Stomach (tissue), 8 donors: ENCODE measurements at regions not wholly inside any gene's neighbourhood (a gene's known extent, or its start where the extent isn't known, plus 50 kb on each side); places are given as distances from the start of the nearest gene placed in this dataset.
A peak's percentile ranks its signal among the peaks of the same experiment; 100 is the strongest.

Experiments used
- DNase-seq, 2 donors: peaks; one replicate each; pipeline versions ENCODE4 v3.0.0 to v3.0.0-alpha.2; 2013 to 2019
- H3K27ac ChIP-seq, 5 donors: fragments of 200-600 bp in 4 of 5; sonication (generic) in 4 of 5; one replicate each; pipeline ENCODE4 v1.5.1; 2013 to 2019; ENCODE audit warnings: mild to moderate bottlenecking in 1 of 5, moderate library complexity in 1 of 5
- H3K27me3 ChIP-seq, 3 donors: fragments of 200-600 bp; sonication (generic); one replicate each; pipeline ENCODE4 v1.5.1; 2017 to 2019; ENCODE audit warnings: mixed run types in 1 of 3
- H3K36me3 ChIP-seq, 4 donors: fragments of 200-600 bp; sonication (generic); 1 replicate in 3 of 4; 2 replicates in 1 of 4; pipeline ENCODE4 v1.5.1; 2016 to 2019
- H3K4me1 ChIP-seq, 4 donors: fragments of 200-600 bp; sonication (generic); one replicate each; pipeline ENCODE4 v1.5.1; 2016 to 2019
- H3K4me3 ChIP-seq, 4 donors: fragments of 200-600 bp; sonication (generic) in 3 of 4; one replicate each; pipeline ENCODE4 v1.5.1; 2016 to 2019; ENCODE audit warnings: mild to moderate bottlenecking in 1 of 4
- H3K9me3 ChIP-seq, 4 donors: fragments of 200-600 bp; sonication (generic); one replicate each; pipeline ENCODE4 v1.5.1; 2016 to 2019
- CTCF ChIP-seq, 7 experiments: fragments of 450-650 bp in 4 of 7; fragments of 200-600 bp in 3 of 7; sonication (generic) in 3 of 7; IDR thresholded peaks; one replicate each; pipeline ENCODE4 v1.5.1; 2016 to 2019; ENCODE audit warnings: antibody characterized with exemption in 7 of 7, control low read depth in 2 of 7, mild to moderate bottlenecking in 1 of 7
- EP300 ChIP-seq: sonication (generic); formaldehyde crosslinking; IDR thresholded peaks from one replicate; pipeline ENCODE4 v1.6.1; 2017; ENCODE audit warnings: antibody characterized with exemption
- POLR2A ChIP-seq, 4 donors: fragments of 450-650 bp; IDR thresholded peaks; one replicate each; pipeline ENCODE4 v1.6.1; 2016; ENCODE audit warnings: antibody characterized with exemption in 4 of 4, control low read depth in 2 of 4, mild to moderate bottlenecking in 1 of 4, moderate library complexity in 1 of 4
- POLR2AphosphoS5 ChIP-seq, 3 donors: sonication (generic); formaldehyde crosslinking; IDR thresholded peaks; one replicate each; pipeline ENCODE4 v1.6.1; 2016; ENCODE audit warnings: antibody characterized with exemption in 3 of 3
- WGBS, 5 donors: extraction: QIAGEN DNeasy Blood & Tissue Kit in 3 of 5; methylation state at CpG; one replicate each; pipeline versions ENCODE4 v1.1.5 to v1.1.7; 2013 to 2018; 5-methylcytosine and 5-hydroxymethylcytosine counted together
- intact Hi-C: fragments of 100-400 bp; cut with DNase I; formaldehyde crosslinking; loops from one replicate; pipeline ENCODE4 v1.15.1; 2023; ENCODE audit warnings: low total_unique reads
- donor health status: healthy with polysubstance abuse.
- donor health status: Bipolar disorder and iron deficiency.
- donor health status: healthy.

GRCh38 chr12:75706786-75707605 is 195.6 kb upstream of the KRR1 start:
- intact Hi-C loops, result no loop called here
- Histone ChIP-seq H3K9me3 (no peaks in the 10 kb centered on the region), H3K27ac (peak overlapping the region; percentile 18 to 52 (median 28)), H3K27me3 (no peaks in the 10 kb centered on the region), H3K4me3 (no peak overlapping the region), H3K36me3 (no peaks in the 10 kb centered on the region), H3K4me1 (peaks cover 8 to 39% (median 27%) of the 10 kb centered on the region in 4 donors)
- whole genome bisulfite sequencing, 5 donors, result 62 to 74% (median 66%) methylated on average over 8 of the region's 8 CpGs
- TF ChIP-seq POLR2AphosphoS5 (IDR thresholded peaks at IDR 0.05) (no peak), CTCF (IDR thresholded peaks at IDR 0.05) (no peak), EP300 (no peak), POLR2A (IDR thresholded peaks at IDR 0.05) (no peak)
- peak in 1 of 2 donors; percentile 72 for DNase-seq

- Histone ChIP-seq H3K36me3 (no peaks in the 10 kb centered on the region), H3K27me3 (no peaks in the 10 kb centered on the region), H3K27ac (peak overlapping the region; percentile 18 to 52 (median 28)), H3K4me3 (no peak overlapping the region), H3K9me3 (no peaks in the 10 kb centered on the region), H3K4me1 (peaks cover 8 to 32% (median 24%) of the 10 kb centered on the region in 4 donors)
- intact Hi-C loops, result no loop called here
- DNase-seq, result peak in 1 of 2 donors; percentile 86
- WGBS, 5 donors, result 43 to 64% (median 55%) methylated on average over 8 of the region's 8 CpGs
- TF ChIP-seq POLR2AphosphoS5 (IDR thresholded peaks at IDR 0.05) (peak in 1 of 3 donors; percentile 28), EP300 (no peak), POLR2A (IDR thresholded peaks at IDR 0.05) (no peak)
Observed at GRCh38 chr12:75705749-75706711, 194.6 kb upstream of the KRR1 start.

- TF ChIP-seq CTCF (IDR thresholded peaks at IDR 0.05) (no peak), POLR2AphosphoS5 (IDR thresholded peaks at IDR 0.05) (no peak), EP300 (no peak), POLR2A (IDR thresholded peaks at IDR 0.05) (no peak)
- Histone ChIP-seq H3K27ac (no peak overlapping the region), H3K4me3 (no peak overlapping the region), H3K4me1 (peaks cover 8 to 32% (median 24%) of the 10 kb centered on the region in 4 donors), H3K9me3 (no peaks in the 10 kb centered on the region), H3K27me3 (no peaks in the 10 kb centered on the region), H3K36me3 (no peaks in the 10 kb centered on the region)
- WGBS, 5 donors, result 84 to 94% (median 88%) methylated on average over 6 of the region's 6 CpGs
- peak in 1 of 2 donors; percentile 44 for DNase-seq
- intact Hi-C loops, result no loop called here
Observed at GRCh38 chr12:75704664-75705063, 193.3 kb upstream of the KRR1 start.

GRCh38 chr12:75704208-75704607 is 192.8 kb upstream of the KRR1 start:
- 49 to 75% (median 71%) methylated on average over 3 of the region's 3 CpGs for WGBS, 5 donors
- intact Hi-C loops, result no loop called here
- Histone ChIP-seq H3K27me3 (no peaks in the 10 kb centered on the region), H3K4me1 (peaks cover 8 to 32% (median 24%) of the 10 kb centered on the region in 4 donors), H3K9me3 (no peaks in the 10 kb centered on the region), H3K4me3 (no peak overlapping the region), H3K27ac (no peak overlapping the region), H3K36me3 (no peaks in the 10 kb centered on the region)
- no peak for DNase-seq
- TF ChIP-seq POLR2A (IDR thresholded peaks at IDR 0.05) (no peak), EP300 (no peak), POLR2AphosphoS5 (IDR thresholded peaks at IDR 0.05) (no peak), CTCF (IDR thresholded peaks at IDR 0.05) (no peak)
